ENCODE measurements at regions not wholly inside any gene's neighbourhood (a gene's known extent, or its start where the extent isn't known, plus 50 kb on each side); places are given as distances from the start of the nearest gene placed in this dataset.
A peak's percentile ranks its signal among the peaks of the same experiment; 100 is the strongest.

GRCh38 chr10:10138685-10139084 lies 879.0 kb upstream of the CELF2 start:
- H3K27ac Mint-ChIP-seq = no peak overlapping the region
- no peak for TF ChIP-seq CTCF (IDR thresholded peaks at IDR 0.05; ENCODE audit: unreplicated experiment)
- peaks cover 13% of the 10 kb centered on the region for H3K4me1 Mint-ChIP-seq (ENCODE audit: low read depth)
- H3K36me3 Mint-ChIP-seq (ENCODE audit: insufficient read depth) = no peaks in the 10 kb centered on the region
- H3K27me3 Mint-ChIP-seq = no peaks in the 10 kb centered on the region
- no peaks in the 10 kb centered on the region for H3K9me3 Mint-ChIP-seq (ENCODE audit: low read depth)
- no peak overlapping the region for H3K4me3 Mint-ChIP-seq (ENCODE audit: low read depth)
- DNase-seq (ENCODE audit: low spot score, unreplicated experiment) = no peak

- Mint-ChIP-seq H3K27me3 (no peaks in the 10 kb centered on the region), H3K4me3 (ENCODE audit: low read depth) (no peak overlapping the region)
- TF ChIP-seq CTCF (IDR thresholded peaks at IDR 0.05; ENCODE audit: unreplicated experiment) = no peak
These were observed 875.8 kb upstream of the CELF2 start for GRCh38 chr10:10141782-10142382.

GRCh38 chr10:10146604-10147003 lies 871.1 kb upstream of the CELF2 start:
- Mint-ChIP-seq H3K4me1 (ENCODE audit: low read depth) (peaks cover 7% of the 10 kb centered on the region), H3K27ac (no peak overlapping the region), H3K27me3 (no peaks in the 10 kb centered on the region), H3K36me3 (ENCODE audit: insufficient read depth) (no peaks in the 10 kb centered on the region), H3K4me3 (ENCODE audit: low read depth) (no peak overlapping the region), H3K9me3 (ENCODE audit: low read depth) (no peaks in the 10 kb centered on the region)
- TF ChIP-seq CTCF (IDR thresholded peaks at IDR 0.05; ENCODE audit: unreplicated experiment) = no peak
- no peak for DNase-seq (ENCODE audit: low spot score, unreplicated experiment)

More at GRCh38 chr10:10141782-10142382, 875.8 kb upstream of the CELF2 start:
- DNase-seq (ENCODE audit: low spot score, unreplicated experiment) = no peak
- peaks cover 11% of the 10 kb centered on the region for H3K4me1 Mint-ChIP-seq (ENCODE audit: low read depth)
- H3K27ac Mint-ChIP-seq = no peak overlapping the region
- H3K9me3 Mint-ChIP-seq (ENCODE audit: low read depth) = no peaks in the 10 kb centered on the region
- no peaks in the 10 kb centered on the region for H3K36me3 Mint-ChIP-seq (ENCODE audit: insufficient read depth)

- DNase-seq (ENCODE audit: low spot score, unreplicated experiment) = no peak
- no peak for TF ChIP-seq CTCF (IDR thresholded peaks at IDR 0.05; ENCODE audit: unreplicated experiment)
- Mint-ChIP-seq H3K27me3 (no peaks in the 10 kb centered on the region), H3K27ac (peak overlapping the region; percentile 15), H3K4me3 (ENCODE audit: low read depth) (no peak overlapping the region), H3K36me3 (ENCODE audit: insufficient read depth) (no peaks in the 10 kb centered on the region), H3K4me1 (ENCODE audit: low read depth) (no peaks in the 10 kb centered on the region), H3K9me3 (ENCODE audit: low read depth) (no peaks in the 10 kb centered on the region)
These were observed 867.8 kb upstream of the CELF2 start for GRCh38 chr10:10149899-10150298.

- TF ChIP-seq CTCF (IDR thresholded peaks at IDR 0.05; ENCODE audit: unreplicated experiment) = no peak
- no peak for DNase-seq (ENCODE audit: low spot score, unreplicated experiment)
- peaks cover 3% of the 10 kb centered on the region for H3K36me3 Mint-ChIP-seq (ENCODE audit: insufficient read depth)
- no peak overlapping the region for H3K27ac Mint-ChIP-seq
- no peaks in the 10 kb centered on the region for H3K4me1 Mint-ChIP-seq (ENCODE audit: low read depth)
- H3K9me3 Mint-ChIP-seq (ENCODE audit: low read depth) = peaks cover 10% of the 10 kb centered on the region
- H3K4me3 Mint-ChIP-seq (ENCODE audit: low read depth) = no peak overlapping the region
- H3K27me3 Mint-ChIP-seq = no peaks in the 10 kb centered on the region
These were observed 860.6 kb upstream of the CELF2 start for GRCh38 chr10:10156917-10157600.

All from progenitor cell of endocrine pancreas (in vitro differentiated cells).